Gastroesophageal sphincter (tissue), 4 donors: ENCODE measurements at regions not wholly inside any gene's neighbourhood (a gene's known extent, or its start where the extent isn't known, plus 50 kb on each side); places are given as distances from the start of the nearest gene placed in this dataset.

Source experiments
- ATAC-seq: fragments of 150-250 bp; one replicate; pipeline ENCODE4 v1.9.1; 2016; ENCODE audit warnings: mild to moderate bottlenecking, moderate library complexity
- H3K27ac ChIP-seq, 4 donors: fragments of 200-600 bp; sonication (generic) in 3 of 4; 1 replicate in 3 of 4; 2 replicates in 1 of 4; pipeline ENCODE4 v1.5.1; 2016 to 2019
- H3K27me3 ChIP-seq: fragments of 200-600 bp; sonication (generic); one replicate; pipeline ENCODE4 v1.5.1; 2019
- H3K36me3 ChIP-seq, 2 donors: fragments of 200-600 bp; sonication (generic); one replicate each; pipeline ENCODE4 v1.5.1; 2019; ENCODE audit warnings: control low read depth in 1 of 2
- H3K4me1 ChIP-seq, 3 donors: fragments of 200-600 bp; sonication (generic); 1 replicate in 2 of 3; 2 replicates in 1 of 3; pipeline ENCODE4 v1.5.1; 2016 to 2019; ENCODE audit warnings: control low read depth in 2 of 3
- H3K4me3 ChIP-seq, 2 donors: fragments of 200-600 bp; sonication (generic); one replicate each; pipeline ENCODE4 v1.5.1; 2019; ENCODE audit warnings: mild to moderate bottlenecking in 1 of 2, moderate library complexity in 1 of 2
- H3K9me3 ChIP-seq, 3 donors: fragments of 200-600 bp; sonication (generic); one replicate each; pipeline ENCODE4 v1.5.1; 2017 to 2019; ENCODE audit warnings: control low read depth in 2 of 3
- EP300 ChIP-seq: sonication (generic); formaldehyde crosslinking; IDR thresholded peaks from one replicate; pipeline ENCODE4 v1.6.1; 2017; ENCODE audit warnings: antibody characterized with exemption, mild to moderate bottlenecking
- POLR2A ChIP-seq, 2 donors: fragments of 450-650 bp; IDR thresholded peaks; one replicate each; pipeline ENCODE4 v1.6.1; 2017; ENCODE audit warnings: antibody characterized with exemption in 2 of 2, mild to moderate bottlenecking in 2 of 2, moderate library complexity in 1 of 2
- POLR2AphosphoS5 ChIP-seq: sonication (generic); formaldehyde crosslinking; IDR thresholded peaks from one replicate; pipeline ENCODE4 v1.6.1; 2017; ENCODE audit warnings: antibody characterized with exemption
- WGBS, 2 donors: methylation state at CpG; one replicate each; pipeline ENCODE4 v1.1.5; 2018; ENCODE audit warnings: low coverage in 1 of 2; 5-methylcytosine and 5-hydroxymethylcytosine counted together
- TF ChIP-seq, protein P1 (sequence below), 4 experiments: fragments of 200-600 bp in 2 of 4; fragments of 450-650 bp in 2 of 4; sonication (generic) in 1 of 4; IDR thresholded peaks; one replicate each; pipeline ENCODE4 v1.5.1; 2017 to 2019; ENCODE audit warnings: antibody characterized with exemption in 4 of 4, mild to moderate bottlenecking in 2 of 4, moderate library complexity in 2 of 4

DNA sequence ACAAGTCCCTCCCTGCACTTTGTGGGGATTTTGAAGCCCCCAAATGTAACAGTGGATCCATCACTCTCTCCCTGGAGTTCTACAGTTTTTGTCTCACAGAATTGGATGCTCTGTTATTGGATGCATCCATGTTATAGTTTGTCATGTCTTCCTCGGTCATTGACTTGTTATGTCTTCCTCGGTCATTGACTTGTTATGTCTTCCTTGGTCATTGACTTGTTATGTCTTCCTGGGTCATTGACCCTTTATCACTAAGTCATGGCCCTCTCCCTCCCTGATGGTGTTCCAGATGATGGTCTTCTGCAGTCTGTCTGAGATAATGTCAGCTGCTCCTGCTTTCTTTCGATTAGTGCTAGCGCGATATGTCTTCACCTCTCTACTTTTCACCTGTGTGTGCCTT, 981.5 kb downstream of the BRD1 start:
- Histone ChIP-seq H3K4me3 (no peak overlapping the region), H3K27me3 (peaks cover 68% of the 10 kb centered on the region), H3K36me3 (no peaks in the 10 kb centered on the region), H3K27ac (no peak overlapping the region), H3K9me3 (no peaks in the 10 kb centered on the region), H3K4me1 (no peaks in the 10 kb centered on the region)
- WGBS, 2 donors, result 66 to 78% methylated on average over 3 to 4 of the region's 5 CpGs
- TF ChIP-seq EP300, result no peak
- TF ChIP-seq POLR2A (IDR thresholded peaks at IDR 0.05), result no peak
- TF ChIP-seq POLR2AphosphoS5, result no peak
- TF ChIP-seq, protein P1, sequence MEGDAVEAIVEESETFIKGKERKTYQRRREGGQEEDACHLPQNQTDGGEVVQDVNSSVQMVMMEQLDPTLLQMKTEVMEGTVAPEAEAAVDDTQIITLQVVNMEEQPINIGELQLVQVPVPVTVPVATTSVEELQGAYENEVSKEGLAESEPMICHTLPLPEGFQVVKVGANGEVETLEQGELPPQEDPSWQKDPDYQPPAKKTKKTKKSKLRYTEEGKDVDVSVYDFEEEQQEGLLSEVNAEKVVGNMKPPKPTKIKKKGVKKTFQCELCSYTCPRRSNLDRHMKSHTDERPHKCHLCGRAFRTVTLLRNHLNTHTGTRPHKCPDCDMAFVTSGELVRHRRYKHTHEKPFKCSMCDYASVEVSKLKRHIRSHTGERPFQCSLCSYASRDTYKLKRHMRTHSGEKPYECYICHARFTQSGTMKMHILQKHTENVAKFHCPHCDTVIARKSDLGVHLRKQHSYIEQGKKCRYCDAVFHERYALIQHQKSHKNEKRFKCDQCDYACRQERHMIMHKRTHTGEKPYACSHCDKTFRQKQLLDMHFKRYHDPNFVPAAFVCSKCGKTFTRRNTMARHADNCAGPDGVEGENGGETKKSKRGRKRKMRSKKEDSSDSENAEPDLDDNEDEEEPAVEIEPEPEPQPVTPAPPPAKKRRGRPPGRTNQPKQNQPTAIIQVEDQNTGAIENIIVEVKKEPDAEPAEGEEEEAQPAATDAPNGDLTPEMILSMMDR (IDR thresholded peaks at IDR 0.05), result no peak
- no peak for ATAC-seq

DNA sequence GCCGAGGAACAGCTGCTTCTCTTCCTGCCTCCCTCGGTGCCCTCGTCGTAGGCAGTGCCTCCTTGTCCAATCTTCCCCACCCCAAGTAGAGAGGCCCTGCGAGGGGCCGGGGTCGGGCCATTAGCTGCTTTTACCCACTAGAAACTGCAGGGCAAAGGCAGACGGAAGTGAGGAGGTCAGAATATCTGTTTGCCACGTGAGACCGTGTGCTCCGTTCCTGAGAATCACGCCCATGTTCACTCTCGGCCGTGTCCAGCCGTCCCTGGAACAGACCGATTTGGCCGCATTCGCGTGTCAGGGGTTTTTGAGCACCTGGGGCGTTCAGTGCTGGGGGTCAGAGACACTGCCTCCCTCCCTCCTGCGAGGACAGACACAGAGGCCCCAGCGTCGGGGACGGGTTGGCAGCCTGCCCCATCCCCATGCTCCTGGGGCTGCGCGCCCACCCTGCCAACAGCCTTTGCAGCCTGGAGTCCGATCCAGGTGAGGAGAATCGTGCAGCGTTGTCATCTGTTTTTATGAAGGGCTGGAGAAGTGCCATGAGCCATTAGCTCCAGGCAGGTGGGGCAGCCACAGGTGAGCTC, 982.2 kb downstream of the BRD1 start:
- Histone ChIP-seq H3K4me3 (no peak overlapping the region), H3K27ac (no peak overlapping the region), H3K4me1 (no peaks in the 10 kb centered on the region), H3K27me3 (peaks cover 68% of the 10 kb centered on the region), H3K9me3 (no peaks in the 10 kb centered on the region), H3K36me3 (no peaks in the 10 kb centered on the region)
- ATAC-seq, result no peak
- WGBS, 2 donors, result 57 to 60% methylated on average over 4 of the region's 29 CpGs
- TF ChIP-seq POLR2A (IDR thresholded peaks at IDR 0.05), result no peak
- no peak for TF ChIP-seq POLR2AphosphoS5
- TF ChIP-seq, protein P1 (IDR thresholded peaks at IDR 0.05), result no peak
- no peak for TF ChIP-seq EP300

DNA sequence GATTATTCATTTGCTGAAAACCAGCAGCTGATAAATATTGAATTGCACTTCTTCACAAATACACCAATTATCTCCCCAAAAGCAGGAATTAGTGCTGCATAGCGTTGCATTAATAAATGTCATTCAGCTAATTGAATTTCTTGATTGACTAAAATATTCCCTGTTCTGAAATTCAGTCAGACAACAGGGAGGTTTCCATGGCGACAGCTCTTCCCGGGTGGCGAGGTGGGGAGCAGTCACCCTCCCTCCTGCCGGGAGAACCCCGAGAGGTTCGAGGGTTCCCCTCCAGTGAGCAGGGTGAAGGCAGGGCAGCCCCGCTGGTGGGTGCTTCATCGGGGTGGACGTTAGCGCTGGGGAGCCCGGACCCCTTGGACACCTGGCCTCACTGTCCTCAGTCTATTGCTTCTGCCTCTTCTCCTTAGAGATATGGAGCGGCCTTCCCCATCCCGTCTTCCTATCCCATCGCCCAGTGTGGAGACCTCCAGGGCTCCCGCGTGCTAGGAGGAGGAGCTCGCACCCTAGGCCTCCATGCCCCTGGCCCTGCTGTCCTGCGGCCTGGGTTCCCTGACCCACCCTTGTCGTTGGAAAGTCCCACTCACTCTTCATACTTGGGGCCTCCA, 983.5 kb downstream of the BRD1 start:
- no peak overlapping the region for H3K27ac ChIP-seq
- no peak for ATAC-seq
- no peak for TF ChIP-seq EP300
- no peak for TF ChIP-seq POLR2AphosphoS5
- no peak for TF ChIP-seq POLR2A (IDR thresholded peaks at IDR 0.05)
- TF ChIP-seq, protein P1 (IDR thresholded peaks at IDR 0.05), result no peak
- H3K4me1 ChIP-seq, result no peaks in the 10 kb centered on the region
- H3K9me3 ChIP-seq, result no peaks in the 10 kb centered on the region
- H3K27me3 ChIP-seq, result peaks cover 70% of the 10 kb centered on the region
- no peak overlapping the region for H3K4me3 ChIP-seq
- no peaks in the 10 kb centered on the region for H3K36me3 ChIP-seq
- WGBS, 2 donors, result 84 to 100% methylated on average over 2 to 12 of the region's 20 CpGs

DNA sequence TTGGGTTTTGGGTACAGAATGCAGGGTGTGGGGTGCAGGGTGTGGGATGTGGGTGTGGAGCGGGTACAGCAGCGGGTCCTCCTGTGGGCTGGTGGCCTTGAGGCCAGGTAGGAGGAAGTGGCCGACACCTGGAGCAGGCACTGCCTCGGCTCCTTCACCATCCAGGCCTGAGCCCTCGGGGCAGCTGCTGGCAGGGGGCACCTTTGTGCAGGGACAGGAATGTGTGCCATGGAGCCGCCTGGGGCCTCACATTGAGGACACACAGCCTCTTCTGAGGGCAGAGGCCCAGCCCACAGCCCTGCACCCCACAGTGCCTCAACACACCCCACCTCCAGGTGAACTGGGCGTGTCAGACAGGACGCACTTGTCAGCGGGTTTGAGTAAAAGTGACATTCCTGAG, 984.0 kb downstream of the BRD1 start:
- WGBS, 2 donors, result 75 to 90% methylated on average over 2 to 4 of the region's 9 CpGs
- no peaks in the 10 kb centered on the region for H3K9me3 ChIP-seq
- H3K36me3 ChIP-seq, result no peaks in the 10 kb centered on the region
- TF ChIP-seq POLR2A (IDR thresholded peaks at IDR 0.05), result no peak
- H3K4me3 ChIP-seq, result no peak overlapping the region
- H3K4me1 ChIP-seq, result no peaks in the 10 kb centered on the region
- no peak overlapping the region for H3K27ac ChIP-seq
- ATAC-seq, result no peak
- peaks cover 72% of the 10 kb centered on the region for H3K27me3 ChIP-seq

DNA sequence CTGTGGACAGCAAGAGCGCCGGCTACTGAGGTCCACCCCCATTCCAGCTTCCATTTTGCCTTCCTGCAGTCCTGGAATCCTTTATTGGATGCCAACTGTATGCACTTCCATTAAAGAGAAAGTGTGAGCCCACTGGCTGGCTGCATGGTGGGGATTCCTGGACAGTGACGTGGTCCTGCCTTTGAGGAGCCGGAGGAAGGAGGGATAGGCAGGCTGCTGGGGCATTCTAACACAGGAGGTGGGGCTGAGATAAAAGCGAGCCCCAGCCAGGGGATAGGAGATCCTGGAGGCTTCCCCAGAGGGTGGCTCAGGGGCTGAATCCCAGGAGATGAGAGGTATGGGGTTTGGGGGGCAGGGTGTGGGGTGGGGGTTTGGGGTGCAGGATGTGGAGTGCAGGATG, 984.7 kb downstream of the BRD1 start:
- WGBS, 2 donors, result 60 to 80% methylated on average over 1 of the region's 5 CpGs
- Histone ChIP-seq H3K9me3 (no peaks in the 10 kb centered on the region), H3K27ac (no peak overlapping the region), H3K4me1 (no peaks in the 10 kb centered on the region), H3K36me3 (no peaks in the 10 kb centered on the region), H3K27me3 (peaks cover 68% of the 10 kb centered on the region), H3K4me3 (no peak overlapping the region)
- no peak for ATAC-seq
- TF ChIP-seq EP300 (no peak), POLR2A (IDR thresholded peaks at IDR 0.05) (no peak), POLR2AphosphoS5 (no peak)
- TF ChIP-seq, protein P1 (IDR thresholded peaks at IDR 0.05), result no peak
